Body of pancreas (tissue), 4 donors: ENCODE measurements at regions not wholly inside any gene's neighbourhood (a gene's known extent, or its start where the extent isn't known, plus 50 kb on each side); places are given as distances from the start of the nearest gene placed in this dataset.

Source experiments
- ATAC-seq: fragments of 150-250 bp; one replicate; pipeline ENCODE4 v1.9.1; 2016
- DNase-seq, 4 donors: peaks; one replicate each; pipeline ENCODE4 v3.0.0-alpha.2; 2019
- H3K27ac ChIP-seq, 4 donors: fragments of 200-600 bp; sonication (generic); 1 replicate in 3 of 4; 2 replicates in 1 of 4; pipeline versions ENCODE4 v1.5.1 to v1.6.1; 2016 to 2019; ENCODE audit warnings: mild to moderate bottlenecking in 1 of 4, mixed read lengths in 1 of 4, moderate library complexity in 1 of 4
- H3K27me3 ChIP-seq, 2 donors: fragments of 200-600 bp; sonication (generic); one replicate each; pipeline ENCODE4 v1.6.0; 2016; ENCODE audit warnings: mild to moderate bottlenecking in 1 of 2
- H3K36me3 ChIP-seq, 2 donors: fragments of 200-600 bp; sonication (generic); replicated peaks in 1 of 2; 2 replicates each; pipeline ENCODE4 v1.5.1; 2016; ENCODE audit warnings: low read depth in 2 of 2; ENCODE audit not compliant: insufficient read depth in 1 of 2
- H3K4me1 ChIP-seq: fragments of 200-600 bp; sonication (generic); one replicate; pipeline ENCODE4 v1.6.0; 2016
- H3K4me3 ChIP-seq, 2 donors: fragments of 200-600 bp; sonication (generic); 1 replicate in 1 of 2; 2 replicates in 1 of 2; pipeline ENCODE4 v1.5.1; 2016 to 2019
- H3K9me3 ChIP-seq, 3 donors: fragments of 200-600 bp; sonication (generic); 1 replicate in 2 of 3; 2 replicates in 1 of 3; pipeline ENCODE4 v1.5.1; 2016
- POLR2A ChIP-seq, 3 donors: fragments of 450-650 bp; IDR thresholded peaks; one replicate each; pipeline ENCODE4 v1.6.1; 2016; ENCODE audit warnings: antibody characterized with exemption in 3 of 3, mild to moderate bottlenecking in 2 of 3
- WGBS, 2 donors: methylation state at CpG; one replicate each; pipeline ENCODE4 v1.1.5; 2017; 5-methylcytosine and 5-hydroxymethylcytosine counted together
- intact Hi-C: fragments of 100-400 bp; cut with DNase I; formaldehyde crosslinking; loops from one replicate; pipeline ENCODE4 v1.15.1; 2023
- TF ChIP-seq, protein P1 (sequence below), 7 experiments: fragments of 450-650 bp in 4 of 7; fragments of 200-600 bp in 3 of 7; sonication (generic) in 3 of 7; IDR thresholded peaks; one replicate each; pipeline ENCODE4 v1.5.1; 2016 to 2019; ENCODE audit warnings: antibody characterized with exemption in 7 of 7

DNA sequence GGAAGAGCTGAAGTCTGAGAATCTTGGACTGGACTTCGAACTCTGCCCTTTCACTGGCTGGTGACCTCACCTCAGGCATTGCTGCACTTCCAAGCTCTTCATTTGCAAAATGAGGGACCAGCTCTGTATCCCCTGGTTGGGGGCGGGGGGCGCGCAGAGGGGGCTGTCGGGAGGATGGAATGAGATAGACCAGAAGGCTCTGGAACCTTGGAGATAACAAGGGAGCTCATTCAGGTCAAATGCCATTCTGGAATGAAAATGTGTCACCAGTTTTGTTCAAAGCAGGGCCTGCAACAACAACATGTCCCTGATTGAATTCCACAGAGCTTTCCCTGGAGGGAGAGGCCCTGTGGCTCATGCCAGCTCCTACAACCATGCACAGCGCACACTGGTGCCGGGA is 370.5 kb downstream of the MN1 start:
- Histone ChIP-seq H3K27me3 (no peaks in the 10 kb centered on the region), H3K4me3 (no peak overlapping the region), H3K4me1 (peaks cover 14% of the 10 kb centered on the region), H3K9me3 (no peaks in the 10 kb centered on the region), H3K27ac (no peak overlapping the region), H3K36me3 (no peaks in the 10 kb centered on the region)
- ATAC-seq (no peak), DNase-seq (no peak)
- 75 to 81% methylated on average over 5 to 7 of the region's 7 CpGs for WGBS, 2 donors
- intact Hi-C loops, result no loop called here
- no peak for TF ChIP-seq POLR2A (IDR thresholded peaks at IDR 0.05)
- TF ChIP-seq, protein P1, sequence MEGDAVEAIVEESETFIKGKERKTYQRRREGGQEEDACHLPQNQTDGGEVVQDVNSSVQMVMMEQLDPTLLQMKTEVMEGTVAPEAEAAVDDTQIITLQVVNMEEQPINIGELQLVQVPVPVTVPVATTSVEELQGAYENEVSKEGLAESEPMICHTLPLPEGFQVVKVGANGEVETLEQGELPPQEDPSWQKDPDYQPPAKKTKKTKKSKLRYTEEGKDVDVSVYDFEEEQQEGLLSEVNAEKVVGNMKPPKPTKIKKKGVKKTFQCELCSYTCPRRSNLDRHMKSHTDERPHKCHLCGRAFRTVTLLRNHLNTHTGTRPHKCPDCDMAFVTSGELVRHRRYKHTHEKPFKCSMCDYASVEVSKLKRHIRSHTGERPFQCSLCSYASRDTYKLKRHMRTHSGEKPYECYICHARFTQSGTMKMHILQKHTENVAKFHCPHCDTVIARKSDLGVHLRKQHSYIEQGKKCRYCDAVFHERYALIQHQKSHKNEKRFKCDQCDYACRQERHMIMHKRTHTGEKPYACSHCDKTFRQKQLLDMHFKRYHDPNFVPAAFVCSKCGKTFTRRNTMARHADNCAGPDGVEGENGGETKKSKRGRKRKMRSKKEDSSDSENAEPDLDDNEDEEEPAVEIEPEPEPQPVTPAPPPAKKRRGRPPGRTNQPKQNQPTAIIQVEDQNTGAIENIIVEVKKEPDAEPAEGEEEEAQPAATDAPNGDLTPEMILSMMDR (IDR thresholded peaks at IDR 0.05), result no peak

DNA sequence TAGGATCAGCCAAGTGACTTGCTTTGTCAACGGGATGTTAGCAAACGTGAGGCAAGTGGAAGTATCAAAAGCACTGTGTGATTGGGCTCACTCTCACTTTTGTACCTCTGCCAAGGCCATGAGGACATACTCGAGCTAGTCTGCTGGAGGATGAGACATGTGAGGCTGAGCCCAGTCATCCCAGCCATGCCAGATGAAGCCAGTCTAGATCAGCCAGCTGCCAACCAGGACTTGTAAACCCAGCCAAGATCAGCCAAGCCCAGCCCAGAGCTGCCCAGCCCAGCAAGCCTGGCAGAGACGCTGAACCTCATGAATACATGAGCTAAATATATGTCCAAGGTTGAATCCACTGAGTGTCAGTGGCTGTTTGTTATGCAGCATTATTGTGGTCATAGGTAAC is 369.7 kb downstream of the MN1 start:
- ATAC-seq, result no peak
- Histone ChIP-seq H3K27me3 (no peaks in the 10 kb centered on the region), H3K36me3 (no peaks in the 10 kb centered on the region), H3K4me3 (no peak overlapping the region), H3K4me1 (peaks cover 14% of the 10 kb centered on the region), H3K9me3 (no peaks in the 10 kb centered on the region), H3K27ac (no peak overlapping the region)
- DNase-seq, result no peak
- TF ChIP-seq POLR2A (IDR thresholded peaks at IDR 0.05), result no peak
- TF ChIP-seq, protein P1 (IDR thresholded peaks at IDR 0.05), result no peak
- intact Hi-C loops, result no loop called here
- 78 to 79% methylated on average over 4 of the region's 4 CpGs for WGBS, 2 donors

DNA sequence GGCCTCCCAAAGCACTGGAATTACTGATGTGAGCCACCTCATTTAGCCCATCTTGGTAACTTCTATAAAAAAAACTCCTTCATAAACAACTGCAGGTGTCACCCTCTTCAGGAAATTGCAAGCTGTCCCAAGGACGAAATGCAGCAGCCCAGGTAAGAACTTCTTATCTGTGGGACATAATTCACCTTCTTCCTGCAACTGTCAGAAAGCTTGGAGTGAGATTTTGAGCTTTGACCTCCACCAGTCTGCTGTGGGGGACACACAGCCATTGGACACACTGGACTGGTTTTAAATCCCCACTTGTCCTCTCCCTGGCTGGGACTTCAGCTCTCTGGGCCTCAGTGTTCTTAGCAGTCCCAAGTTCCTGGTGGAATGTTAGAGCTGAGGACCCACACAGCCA is 368.5 kb downstream of the MN1 start:
- ATAC-seq (peak; percentile 41), DNase-seq (peak in 2 of 4 donors; percentile 28 to 31)
- Histone ChIP-seq H3K36me3 (no peaks in the 10 kb centered on the region), H3K4me1 (peaks cover 18% of the 10 kb centered on the region), H3K27ac (peak overlapping the region in 2 of 4 donors; percentile 6 to 31), H3K4me3 (no peak overlapping the region), H3K9me3 (no peaks in the 10 kb centered on the region), H3K27me3 (no peaks in the 10 kb centered on the region)
- intact Hi-C loops, result no loop called here
- WGBS, 2 donors, result 18 to 20% methylated on average over 1 of the region's 1 CpG
- no peak for TF ChIP-seq POLR2A (IDR thresholded peaks at IDR 0.05)
- TF ChIP-seq, protein P1 (IDR thresholded peaks at IDR 0.05), result no peak

DNA sequence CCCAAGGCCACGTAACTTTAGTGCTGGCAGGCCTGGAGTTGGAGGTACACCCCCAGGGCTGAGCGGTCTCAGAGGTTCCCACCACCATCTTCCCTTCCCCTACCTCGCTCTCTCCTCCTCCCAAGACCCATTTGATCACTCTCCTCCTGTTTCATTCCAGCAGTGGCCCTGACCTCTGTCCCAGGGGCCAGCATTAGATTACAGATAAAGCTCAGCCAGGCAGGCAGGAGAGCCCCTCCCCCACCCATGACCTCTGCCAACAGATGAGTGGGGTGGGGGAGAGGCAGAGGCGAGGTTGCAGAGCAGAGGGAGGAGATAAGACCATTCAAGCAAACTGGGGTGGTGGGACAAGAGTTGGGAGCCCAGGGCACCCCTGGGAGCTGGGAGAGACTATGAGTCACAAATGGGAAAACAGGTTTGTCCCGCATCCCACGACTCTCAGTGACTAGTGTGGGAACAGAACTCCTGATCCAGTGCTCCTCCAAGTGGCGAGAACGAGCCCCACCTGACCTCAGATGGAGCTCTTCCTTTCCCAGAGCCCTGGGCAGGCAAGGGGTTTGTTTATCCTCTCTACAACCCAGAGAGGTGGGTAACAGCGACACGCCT is 367.9 kb downstream of the MN1 start:
- Histone ChIP-seq H3K4me1 (peaks cover 24% of the 10 kb centered on the region), H3K9me3 (no peaks in the 10 kb centered on the region), H3K36me3 (no peaks in the 10 kb centered on the region), H3K4me3 (no peak overlapping the region), H3K27ac (peak overlapping the region in 1 of 4 donors; percentile 6), H3K27me3 (no peaks in the 10 kb centered on the region)
- intact Hi-C loops, result no loop called here
- 65 to 72% methylated on average over 9 to 10 of the region's 10 CpGs for WGBS, 2 donors
- TF ChIP-seq POLR2A (IDR thresholded peaks at IDR 0.05), result no peak
- TF ChIP-seq, protein P1 (IDR thresholded peaks at IDR 0.05), result peak in 1 of 7 experiments; percentile 12
- DNase-seq, result peak; percentile 35 to 63 (median 40)
- peak; percentile 44 for ATAC-seq

DNA sequence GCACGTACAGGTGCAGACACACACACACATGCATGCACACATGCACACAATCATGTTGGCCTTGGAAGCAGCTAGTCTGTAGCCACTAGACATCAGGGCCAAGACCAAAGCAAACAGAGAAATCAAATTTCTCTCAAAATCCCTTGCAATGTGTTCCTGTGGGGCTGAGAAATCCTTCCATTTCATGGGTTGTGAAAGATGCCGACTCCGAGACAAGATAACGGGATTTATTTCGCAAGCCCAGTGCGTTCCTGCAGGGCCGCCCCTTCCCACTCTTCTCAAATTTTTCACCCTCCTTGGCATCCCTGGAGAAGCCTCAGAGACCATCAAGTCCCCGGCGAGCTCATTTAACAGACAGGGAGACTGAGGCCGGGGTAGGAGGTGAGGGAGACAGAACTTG is 366.7 kb downstream of the MN1 start:
- Histone ChIP-seq H3K4me3 (no peak overlapping the region), H3K27me3 (no peaks in the 10 kb centered on the region), H3K4me1 (peaks cover 25% of the 10 kb centered on the region), H3K9me3 (no peaks in the 10 kb centered on the region), H3K36me3 (no peaks in the 10 kb centered on the region), H3K27ac (no peak overlapping the region)
- DNase-seq (no peak), ATAC-seq (no peak)
- no peak for TF ChIP-seq POLR2A (IDR thresholded peaks at IDR 0.05)
- TF ChIP-seq, protein P1 (IDR thresholded peaks at IDR 0.05), result no peak
- intact Hi-C loops, result no loop called here
- WGBS, 2 donors, result 75 to 77% methylated on average over 10 of the region's 10 CpGs
